MM.1S (cell line): ENCODE measurements at regions not wholly inside any gene's neighbourhood (a gene's known extent, or its start where the extent isn't known, plus 50 kb on each side); places are given as distances from the start of the nearest gene placed in this dataset.

Experiments used
- DNase-seq: peaks from one replicate; pipeline ENCODE4 v3.0.0-alpha.2; 2015
- H2AFZ ChIP-seq: fragments of 300-600 bp; sonication (generic); 2 replicates; pipeline ENCODE4 v1.6.0; 2016; ENCODE audit warnings: antibody characterized with exemption, low read length
- H3F3A ChIP-seq: fragments of 300-600 bp; sonication (generic); 2 replicates; pipeline ENCODE4 v1.6.1; 2016; ENCODE audit warnings: mild to moderate bottlenecking, antibody characterized with exemption, low read length, moderate library complexity, mixed read lengths; ENCODE audit not compliant: insufficient read depth
- H3K27ac ChIP-seq: fragments of 300-600 bp; sonication (generic); 2 replicates; pipeline ENCODE4 v1.5.1; 2016; ENCODE audit warnings: mild to moderate bottlenecking, low read length
- H3K27me3 ChIP-seq: fragments of 300-600 bp; sonication (generic); replicated peaks from 2 replicates; pipeline ENCODE4 v1.6.0; 2016; ENCODE audit warnings: low read length; ENCODE audit not compliant: insufficient read depth
- H3K36me3 ChIP-seq: fragments of 300-600 bp; sonication (generic); replicated peaks from 2 replicates; pipeline ENCODE4 v1.6.1; 2016; ENCODE audit warnings: mild to moderate bottlenecking, low read length, mixed read lengths; ENCODE audit not compliant: insufficient read depth
- H3K4me1 ChIP-seq: fragments of 300-600 bp; sonication (generic); 2 replicates; pipeline ENCODE4 v1.6.1; 2016; ENCODE audit warnings: low read length, mixed read lengths
- H3K4me2 ChIP-seq: fragments of 300-600 bp; sonication (generic); 2 replicates; pipeline ENCODE4 v1.6.0; 2016; ENCODE audit warnings: low read depth, low read length
- H3K4me3 ChIP-seq: fragments of 300-600 bp; sonication (generic); 2 replicates; pipeline ENCODE4 v1.5.1; 2016; ENCODE audit warnings: low read length, mixed read lengths
- H3K79me2 ChIP-seq: fragments of 300-600 bp; sonication (generic); 2 replicates; pipeline ENCODE4 v1.6.1; 2016; ENCODE audit warnings: mixed run types, low read length, mixed read lengths
- H3K9ac ChIP-seq: fragments of 300-600 bp; sonication (generic); 2 replicates; pipeline ENCODE4 v1.6.1; 2016; ENCODE audit warnings: low read length, mixed read lengths
- H3K9me2 ChIP-seq: fragments of 300-600 bp; sonication (generic); replicated peaks from 2 replicates; pipeline ENCODE4 v1.6.1; 2016; ENCODE audit warnings: mild to moderate bottlenecking, low read length, mixed read lengths; ENCODE audit not compliant: insufficient read depth
- H3K9me3 ChIP-seq: fragments of 300-600 bp; sonication (generic); replicated peaks from 2 replicates; pipeline ENCODE4 v1.6.1; 2016; ENCODE audit warnings: mild to moderate bottlenecking, low read length, mixed read lengths; ENCODE audit not compliant: insufficient read depth
- H4K20me1 ChIP-seq: fragments of 300-600 bp; sonication (generic); 2 replicates; pipeline ENCODE4 v1.6.1; 2016; ENCODE audit warnings: mild to moderate bottlenecking, low read length, moderate library complexity, mixed read lengths; ENCODE audit not compliant: insufficient read depth
- EZH2 ChIP-seq: fragments of 300-600 bp; sonication (generic); optimal IDR thresholded peaks from 2 replicates; pipeline ENCODE3; 2017; ENCODE audit warnings: low read depth, mild to moderate bottlenecking, antibody characterized with exemption, low read length, mixed read lengths
- EZH2phosphoT487 ChIP-seq: fragments of 300-600 bp; sonication (generic); IDR thresholded peaks from 2 replicates; pipeline ENCODE4 v1.6.1; 2018; ENCODE audit warnings: antibody characterized with exemption, low read length
- TF ChIP-seq, protein P1 (sequence below): fragments of 300-600 bp; sonication (generic); IDR thresholded peaks from 2 replicates; pipeline ENCODE4 v1.5.1; 2016; ENCODE audit warnings: antibody characterized with exemption, low read length, mixed read lengths

DNA sequence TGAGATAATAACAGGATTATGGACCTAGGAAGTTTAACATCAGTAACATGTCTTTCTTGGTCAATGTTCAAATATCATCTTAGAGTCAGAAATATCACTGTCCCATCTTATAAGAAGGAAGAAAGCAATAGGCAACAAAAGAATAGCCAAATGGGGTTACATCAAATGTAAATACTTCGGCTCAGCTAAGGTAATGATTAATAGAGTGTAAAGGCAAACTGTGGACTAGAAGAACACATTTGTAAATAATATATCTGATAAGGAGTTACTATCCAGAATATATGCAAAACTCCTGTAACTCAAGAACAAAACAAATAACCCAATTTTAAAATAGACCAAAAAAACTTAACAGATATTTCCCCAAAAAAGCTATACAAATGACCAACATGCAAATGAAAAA, 630.3 kb downstream of the RPS29 start:
- Histone ChIP-seq H3K27ac (no peak overlapping the region), H3K9me3 (no peaks in the 10 kb centered on the region), H2AFZ (no peak overlapping the region), H3K4me3 (no peak overlapping the region), H3K27me3 (no peaks in the 10 kb centered on the region), H4K20me1 (no peaks in the 10 kb centered on the region), H3F3A (no peaks in the 10 kb centered on the region), H3K9me2 (no peaks in the 10 kb centered on the region), H3K9ac (no peak overlapping the region), H3K36me3 (no peaks in the 10 kb centered on the region), H3K4me1 (no peaks in the 10 kb centered on the region), H3K4me2 (no peak overlapping the region), H3K79me2 (no peaks in the 10 kb centered on the region)
- no peak for DNase-seq
- no peak for TF ChIP-seq EZH2
- TF ChIP-seq, protein P1, sequence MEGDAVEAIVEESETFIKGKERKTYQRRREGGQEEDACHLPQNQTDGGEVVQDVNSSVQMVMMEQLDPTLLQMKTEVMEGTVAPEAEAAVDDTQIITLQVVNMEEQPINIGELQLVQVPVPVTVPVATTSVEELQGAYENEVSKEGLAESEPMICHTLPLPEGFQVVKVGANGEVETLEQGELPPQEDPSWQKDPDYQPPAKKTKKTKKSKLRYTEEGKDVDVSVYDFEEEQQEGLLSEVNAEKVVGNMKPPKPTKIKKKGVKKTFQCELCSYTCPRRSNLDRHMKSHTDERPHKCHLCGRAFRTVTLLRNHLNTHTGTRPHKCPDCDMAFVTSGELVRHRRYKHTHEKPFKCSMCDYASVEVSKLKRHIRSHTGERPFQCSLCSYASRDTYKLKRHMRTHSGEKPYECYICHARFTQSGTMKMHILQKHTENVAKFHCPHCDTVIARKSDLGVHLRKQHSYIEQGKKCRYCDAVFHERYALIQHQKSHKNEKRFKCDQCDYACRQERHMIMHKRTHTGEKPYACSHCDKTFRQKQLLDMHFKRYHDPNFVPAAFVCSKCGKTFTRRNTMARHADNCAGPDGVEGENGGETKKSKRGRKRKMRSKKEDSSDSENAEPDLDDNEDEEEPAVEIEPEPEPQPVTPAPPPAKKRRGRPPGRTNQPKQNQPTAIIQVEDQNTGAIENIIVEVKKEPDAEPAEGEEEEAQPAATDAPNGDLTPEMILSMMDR, result no peak
- TF ChIP-seq EZH2phosphoT487, result no peak

GRCh38 chr14:48954446-48954845, 631.7 kb downstream of the RPS29 start:
- Histone ChIP-seq H3K36me3 (no peaks in the 10 kb centered on the region), H3F3A (no peaks in the 10 kb centered on the region), H3K79me2 (no peaks in the 10 kb centered on the region), H2AFZ (no peak overlapping the region), H3K27ac (no peak overlapping the region), H3K9me3 (no peaks in the 10 kb centered on the region), H4K20me1 (no peaks in the 10 kb centered on the region), H3K4me1 (no peaks in the 10 kb centered on the region), H3K9ac (no peak overlapping the region), H3K4me3 (no peak overlapping the region), H3K9me2 (no peaks in the 10 kb centered on the region), H3K27me3 (no peaks in the 10 kb centered on the region), H3K4me2 (no peak overlapping the region)
- DNase-seq, result no peak
- TF ChIP-seq EZH2phosphoT487, result no peak
- no peak for TF ChIP-seq EZH2

- H3K9me3 ChIP-seq, result no peaks in the 10 kb centered on the region
- no peaks in the 10 kb centered on the region for H3F3A ChIP-seq
- TF ChIP-seq EZH2phosphoT487, result no peak
- TF ChIP-seq EZH2, result no peak
- TF ChIP-seq, protein P1, result no peak
- no peak overlapping the region for H3K4me3 ChIP-seq
- no peaks in the 10 kb centered on the region for H3K9me2 ChIP-seq
- H2AFZ ChIP-seq, result no peak overlapping the region
- H3K27me3 ChIP-seq, result no peaks in the 10 kb centered on the region
- H3K27ac ChIP-seq, result no peak overlapping the region
- no peaks in the 10 kb centered on the region for H3K4me1 ChIP-seq
- no peak for DNase-seq
- H4K20me1 ChIP-seq, result no peaks in the 10 kb centered on the region
- H3K79me2 ChIP-seq, result no peaks in the 10 kb centered on the region
- no peak overlapping the region for H3K9ac ChIP-seq
- no peaks in the 10 kb centered on the region for H3K36me3 ChIP-seq
- H3K4me2 ChIP-seq, result no peak overlapping the region
Measured at GRCh38 chr14:48944809-48945208, 641.4 kb downstream of the RPS29 start.

DNA sequence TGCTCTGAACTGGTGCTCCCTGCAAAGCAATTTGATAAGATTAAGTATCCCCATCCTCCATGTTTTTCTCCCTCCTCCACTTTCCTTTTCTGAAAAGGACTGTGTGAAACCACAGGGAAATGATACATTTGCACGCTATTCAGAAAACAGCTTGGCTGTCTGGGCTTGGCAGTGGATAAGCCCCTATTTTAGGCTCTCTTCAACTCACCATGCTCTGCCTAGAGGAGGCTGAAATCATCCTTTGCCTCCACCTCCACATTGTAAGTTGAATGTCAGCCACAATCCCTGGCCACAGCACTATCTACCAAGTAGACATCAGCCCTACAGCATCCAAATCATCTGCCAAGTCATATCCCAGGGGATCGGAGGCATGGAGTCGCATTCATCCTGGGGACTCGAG, 642.3 kb downstream of the RPS29 start:
- no peak overlapping the region for H2AFZ ChIP-seq
- H3K36me3 ChIP-seq, result no peaks in the 10 kb centered on the region
- no peak for DNase-seq
- no peaks in the 10 kb centered on the region for H3K27me3 ChIP-seq
- no peaks in the 10 kb centered on the region for H3F3A ChIP-seq
- H3K9me2 ChIP-seq, result no peaks in the 10 kb centered on the region
- no peaks in the 10 kb centered on the region for H3K4me1 ChIP-seq
- H4K20me1 ChIP-seq, result no peaks in the 10 kb centered on the region
- H3K9me3 ChIP-seq, result no peaks in the 10 kb centered on the region
- H3K79me2 ChIP-seq, result no peaks in the 10 kb centered on the region
- no peak overlapping the region for H3K9ac ChIP-seq
- H3K4me2 ChIP-seq, result no peak overlapping the region
- TF ChIP-seq, protein P1, result no peak
- TF ChIP-seq EZH2 (no peak), EZH2phosphoT487 (no peak)
- H3K4me3 ChIP-seq, result no peak overlapping the region
- no peak overlapping the region for H3K27ac ChIP-seq
